GM23248 (cell line): ENCODE measurements at regions not wholly inside any gene's neighbourhood (a gene's known extent, or its start where the extent isn't known, plus 50 kb on each side); places are given as distances from the start of the nearest gene placed in this dataset.

Experiments
- EZH2 ChIP-seq: fragments of 200-600 bp; sonication (generic); IDR thresholded peaks from 2 replicates; pipeline ENCODE4 v1.6.1; 2018; ENCODE audit warnings: antibody characterized with exemption, mild to moderate bottlenecking; ENCODE audit not compliant: insufficient read depth, poor library complexity, severe bottlenecking
- EZH2phosphoT487 ChIP-seq: fragments of 200-600 bp; sonication (generic); IDR thresholded peaks from 2 replicates; pipeline ENCODE4 v1.6.1; 2018; ENCODE audit warnings: antibody characterized with exemption, moderate library complexity, mild to moderate bottlenecking, low read depth; ENCODE audit not compliant: insufficient read depth

GRCh38 chr1:102732927-102733326, 375.4 kb downstream of the COL11A1 start:
- TF ChIP-seq EZH2 (no peak), EZH2phosphoT487 (no peak)
